Lung (tissue), 11 donors: ENCODE measurements at regions not wholly inside any gene's neighbourhood (a gene's known extent, or its start where the extent isn't known, plus 50 kb on each side); places are given as distances from the start of the nearest gene placed in this dataset.

Source experiments
- ATAC-seq: fragments of 200-7000 bp; cut with Tn5 transposase; one replicate; pipeline ENCODE4 v1.9.1; 2020; ENCODE audit warnings: moderate number of reproducible peaks; ENCODE audit not compliant: insufficient read depth, low FRiP score
- DNase-seq, 3 donors: peaks; one replicate each; pipeline ENCODE4 v3.0.0-alpha.2; 2013 to 2017
- H3K27ac ChIP-seq, 2 donors: one replicate each; pipeline ENCODE4 v1.5.1; 2013; ENCODE audit warnings: mild to moderate bottlenecking in 2 of 2, moderate library complexity in 2 of 2, control low read depth in 1 of 2, inconsistent platforms in 1 of 2, low read depth in 1 of 2, low read length in 1 of 2
- H3K27me3 ChIP-seq, 3 donors: one replicate each; pipeline ENCODE4 v1.5.1; 2013; ENCODE audit warnings: low read length in 2 of 3; ENCODE audit not compliant: control insufficient read depth in 3 of 3, insufficient read depth in 3 of 3
- H3K36me3 ChIP-seq, 4 donors: one replicate each; pipeline ENCODE4 v1.5.1; 2013; ENCODE audit warnings: low read length in 4 of 4, mild to moderate bottlenecking in 1 of 4, moderate library complexity in 1 of 4; ENCODE audit not compliant: control insufficient read depth in 4 of 4, insufficient read depth in 4 of 4
- H3K4me1 ChIP-seq, 5 donors: one replicate each; pipeline ENCODE4 v1.5.1; 2013; ENCODE audit warnings: low read length in 5 of 5, mild to moderate bottlenecking in 2 of 5, moderate library complexity in 1 of 5; ENCODE audit not compliant: control insufficient read depth in 5 of 5, insufficient read depth in 5 of 5
- H3K4me3 ChIP-seq: one replicate; pipeline ENCODE4 v1.5.1; 2013; ENCODE audit warnings: mild to moderate bottlenecking, control low read depth, moderate library complexity
- H3K9ac ChIP-seq, 2 donors: one replicate each; pipeline ENCODE4 v1.5.1; 2013; ENCODE audit warnings: low read length in 2 of 2, control low read depth in 1 of 2; ENCODE audit not compliant: insufficient read depth in 1 of 2
- H3K9me3 ChIP-seq, 4 donors: one replicate each; pipeline ENCODE4 v1.5.1; 2013; ENCODE audit warnings: low read length in 3 of 4, mild to moderate bottlenecking in 1 of 4, moderate library complexity in 1 of 4; ENCODE audit not compliant: control insufficient read depth in 4 of 4, insufficient read depth in 3 of 4
- WGBS, 2 donors: extraction: QIAGEN DNeasy Blood & Tissue Kit; methylation state at CpG; one replicate each; pipeline ENCODE4 v1.1.7; 2013; 5-methylcytosine and 5-hydroxymethylcytosine counted together
- TF ChIP-seq, protein P1 (sequence below): IDR thresholded peaks from 2 replicates; pipeline ENCODE4 v1.5.1; 2012; ENCODE audit warnings: mild to moderate bottlenecking; ENCODE audit errors: control extremely low read depth, extremely low read depth
- donor health status: control.
- donor health status: control.
- donor health status: Bipolar disorder and iron deficiency.
- donor health status: healthy.
- donor health status: DM: yes; HTN: yes; CAD: no.

DNA sequence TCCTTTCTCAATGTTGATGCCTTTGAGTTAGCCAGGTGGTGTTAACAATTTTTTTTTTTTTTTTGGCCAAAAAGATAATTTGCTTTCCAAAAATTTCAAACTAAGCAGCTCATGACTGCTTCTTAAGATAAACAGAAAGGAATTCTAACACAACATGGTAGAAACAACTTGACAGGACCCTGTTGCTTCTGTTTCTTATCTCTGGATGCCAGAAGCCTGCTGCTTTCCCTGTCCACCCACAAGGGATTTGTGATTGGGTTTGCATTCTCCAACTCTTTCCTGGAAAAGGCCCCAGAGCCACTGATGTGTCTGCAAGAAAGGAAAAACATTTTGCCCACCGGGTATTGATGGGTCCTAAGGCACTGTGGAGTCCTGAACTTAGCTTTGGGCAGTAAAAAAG lies 217.2 kb upstream of the PKDCC start:
- Histone ChIP-seq H3K27ac (no peak overlapping the region), H3K9ac (no peak overlapping the region), H3K4me1 (no peaks in the 10 kb centered on the region), H3K4me3 (no peak overlapping the region), H3K27me3 (peaks cover 0 to 2% (median 0%) of the 10 kb centered on the region in 3 donors), H3K9me3 (no peaks in the 10 kb centered on the region), H3K36me3 (no peaks in the 10 kb centered on the region)
- DNase-seq (no peak), ATAC-seq (no peak)
- WGBS, 2 donors = 22 to 39% methylated on average over 1 of the region's 1 CpG
- TF ChIP-seq, protein P1, sequence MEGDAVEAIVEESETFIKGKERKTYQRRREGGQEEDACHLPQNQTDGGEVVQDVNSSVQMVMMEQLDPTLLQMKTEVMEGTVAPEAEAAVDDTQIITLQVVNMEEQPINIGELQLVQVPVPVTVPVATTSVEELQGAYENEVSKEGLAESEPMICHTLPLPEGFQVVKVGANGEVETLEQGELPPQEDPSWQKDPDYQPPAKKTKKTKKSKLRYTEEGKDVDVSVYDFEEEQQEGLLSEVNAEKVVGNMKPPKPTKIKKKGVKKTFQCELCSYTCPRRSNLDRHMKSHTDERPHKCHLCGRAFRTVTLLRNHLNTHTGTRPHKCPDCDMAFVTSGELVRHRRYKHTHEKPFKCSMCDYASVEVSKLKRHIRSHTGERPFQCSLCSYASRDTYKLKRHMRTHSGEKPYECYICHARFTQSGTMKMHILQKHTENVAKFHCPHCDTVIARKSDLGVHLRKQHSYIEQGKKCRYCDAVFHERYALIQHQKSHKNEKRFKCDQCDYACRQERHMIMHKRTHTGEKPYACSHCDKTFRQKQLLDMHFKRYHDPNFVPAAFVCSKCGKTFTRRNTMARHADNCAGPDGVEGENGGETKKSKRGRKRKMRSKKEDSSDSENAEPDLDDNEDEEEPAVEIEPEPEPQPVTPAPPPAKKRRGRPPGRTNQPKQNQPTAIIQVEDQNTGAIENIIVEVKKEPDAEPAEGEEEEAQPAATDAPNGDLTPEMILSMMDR = no peak

DNA sequence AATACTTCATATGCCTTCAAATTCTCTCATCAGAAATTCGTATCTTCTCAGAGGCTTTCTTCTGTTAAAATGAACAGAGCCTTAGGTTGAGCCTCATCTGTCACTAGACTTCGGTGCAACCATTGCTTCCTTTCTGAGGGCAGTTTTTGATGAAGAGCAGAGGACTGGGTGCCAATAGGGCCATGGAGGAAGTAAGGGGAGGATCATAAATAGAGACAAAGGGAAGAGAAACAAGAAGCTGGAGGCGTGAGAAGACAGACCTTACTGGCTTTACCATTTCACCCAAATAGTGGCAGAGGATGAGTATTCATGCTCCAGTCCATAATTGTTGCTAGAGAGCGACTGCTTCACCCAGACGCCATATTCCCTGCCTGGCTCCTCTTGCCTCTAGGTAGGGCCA lies 215.6 kb upstream of the PKDCC start:
- no peaks in the 10 kb centered on the region for H3K27me3 ChIP-seq
- no peak for ATAC-seq

GRCh38 chr2:41835401-41835800 lies 212.4 kb upstream of the PKDCC start:
- ATAC-seq (no peak), DNase-seq (no peak)
- no peaks in the 10 kb centered on the region for H3K27me3 ChIP-seq

More for the DNA sequence above, 215.6 kb upstream of the PKDCC start:
- no peak overlapping the region for H3K4me3 ChIP-seq
- H3K9ac ChIP-seq = no peak overlapping the region
- TF ChIP-seq, protein P1 = no peak
- no peak for DNase-seq
- no peak overlapping the region for H3K27ac ChIP-seq
- H3K4me1 ChIP-seq = no peaks in the 10 kb centered on the region
- H3K36me3 ChIP-seq = no peaks in the 10 kb centered on the region
- 75 to 78% methylated on average over 5 of the region's 5 CpGs for WGBS, 2 donors
- H3K9me3 ChIP-seq = no peaks in the 10 kb centered on the region

More at GRCh38 chr2:41835401-41835800, 212.4 kb upstream of the PKDCC start:
- WGBS, 2 donors = 68 to 80% methylated on average over 1 of the region's 1 CpG
- peaks cover 0 to under 1% (median 0%) of the 10 kb centered on the region in 5 donors for H3K4me1 ChIP-seq
- H3K9me3 ChIP-seq = peaks cover 0 to 3% (median 0%) of the 10 kb centered on the region in 4 donors
- no peaks in the 10 kb centered on the region for H3K36me3 ChIP-seq
- H3K4me3 ChIP-seq = no peak overlapping the region
- H3K27ac ChIP-seq = no peak overlapping the region
- TF ChIP-seq, protein P1 = no peak
- H3K9ac ChIP-seq = no peak overlapping the region
